Medulla oblongata (tissue), 1 donor: ENCODE measurements at regions not wholly inside any gene's neighbourhood (a gene's known extent, or its start where the extent isn't known, plus 50 kb on each side); places are given as distances from the start of the nearest gene placed in this dataset.

Experiments used
- DNase-seq: peaks from one replicate; pipeline ENCODE4 v3.0.0-alpha.2; 2015; ENCODE audit errors: extremely low spot score

DNA sequence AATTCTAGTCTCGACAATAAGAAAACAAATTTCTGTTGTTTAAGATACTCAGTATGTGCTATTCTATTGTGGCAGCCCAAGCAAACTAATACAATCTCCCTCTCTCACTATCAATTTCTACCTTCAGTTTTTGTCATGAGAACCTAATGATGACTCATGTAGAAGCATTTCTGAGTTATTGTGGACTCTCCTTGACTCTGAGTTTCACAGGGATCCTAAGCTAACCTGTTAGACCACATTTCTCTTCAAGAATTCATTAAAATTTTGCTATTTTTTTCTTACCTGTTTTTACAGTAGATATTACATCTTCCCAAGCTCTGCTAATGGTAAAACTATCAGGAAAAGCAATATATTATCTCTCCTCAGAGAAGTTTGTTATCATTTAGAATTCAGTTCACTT lies 599.1 kb upstream of the TYRP1 start:
- DNase-seq = no peak

DNA sequence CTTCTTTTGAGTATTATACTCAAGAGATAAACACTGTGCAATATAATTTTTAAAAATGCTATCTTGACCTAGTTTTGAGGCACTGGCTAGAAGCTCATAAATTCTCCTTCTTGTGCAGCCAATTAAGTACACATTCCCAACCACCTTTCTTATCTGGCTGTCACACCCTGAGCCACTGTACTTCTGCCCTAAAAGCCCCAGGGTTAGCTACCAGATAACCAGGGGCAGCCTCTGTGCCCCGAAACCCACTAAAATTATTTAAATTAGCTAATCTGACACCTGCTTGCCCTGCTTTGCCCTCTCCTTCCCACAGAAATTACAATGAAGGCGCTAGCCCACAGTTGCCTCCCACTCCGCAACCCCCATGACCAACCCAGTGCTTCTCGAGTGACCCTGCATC lies 597.3 kb upstream of the TYRP1 start:
- no peak for DNase-seq

DNA sequence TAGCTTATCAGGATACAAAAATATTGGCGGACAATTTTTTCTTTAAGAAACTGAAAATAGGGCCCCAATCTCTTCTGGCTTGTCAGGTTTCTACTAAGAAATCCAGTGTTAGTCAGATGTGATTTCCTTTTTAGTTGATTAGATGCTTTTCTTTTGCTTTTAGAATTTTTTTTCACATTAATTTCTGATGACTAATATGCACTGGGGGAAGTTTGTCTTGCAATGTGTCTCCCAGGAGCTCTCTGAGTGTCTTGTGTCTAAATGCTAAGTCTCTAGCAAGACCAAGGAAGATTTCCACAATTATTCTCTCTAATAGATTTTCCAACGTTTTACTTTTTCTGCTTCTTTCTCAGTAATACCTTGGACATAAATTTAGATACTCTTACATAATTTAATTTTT lies 559.8 kb upstream of the TYRP1 start:
- DNase-seq = no peak

DNA sequence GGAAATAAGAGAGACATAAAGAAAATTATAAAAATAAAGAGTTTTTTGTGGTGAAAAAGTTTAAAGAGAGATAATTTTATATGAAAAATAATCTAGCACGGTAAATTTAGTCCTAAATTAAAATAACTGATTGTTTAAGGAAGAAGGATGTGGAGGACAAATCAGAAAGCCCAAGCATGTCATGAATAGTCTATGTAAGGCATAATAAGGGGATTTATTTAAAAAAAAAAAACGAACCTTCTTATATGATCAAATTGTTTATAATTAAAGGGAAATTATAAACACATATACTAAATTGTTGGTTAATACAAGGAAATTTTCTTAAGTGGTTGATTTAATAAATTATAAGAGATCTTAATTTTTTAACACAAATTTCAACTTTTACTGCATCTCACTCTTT lies 551.8 kb upstream of the TYRP1 start:
- DNase-seq = no peak

DNA sequence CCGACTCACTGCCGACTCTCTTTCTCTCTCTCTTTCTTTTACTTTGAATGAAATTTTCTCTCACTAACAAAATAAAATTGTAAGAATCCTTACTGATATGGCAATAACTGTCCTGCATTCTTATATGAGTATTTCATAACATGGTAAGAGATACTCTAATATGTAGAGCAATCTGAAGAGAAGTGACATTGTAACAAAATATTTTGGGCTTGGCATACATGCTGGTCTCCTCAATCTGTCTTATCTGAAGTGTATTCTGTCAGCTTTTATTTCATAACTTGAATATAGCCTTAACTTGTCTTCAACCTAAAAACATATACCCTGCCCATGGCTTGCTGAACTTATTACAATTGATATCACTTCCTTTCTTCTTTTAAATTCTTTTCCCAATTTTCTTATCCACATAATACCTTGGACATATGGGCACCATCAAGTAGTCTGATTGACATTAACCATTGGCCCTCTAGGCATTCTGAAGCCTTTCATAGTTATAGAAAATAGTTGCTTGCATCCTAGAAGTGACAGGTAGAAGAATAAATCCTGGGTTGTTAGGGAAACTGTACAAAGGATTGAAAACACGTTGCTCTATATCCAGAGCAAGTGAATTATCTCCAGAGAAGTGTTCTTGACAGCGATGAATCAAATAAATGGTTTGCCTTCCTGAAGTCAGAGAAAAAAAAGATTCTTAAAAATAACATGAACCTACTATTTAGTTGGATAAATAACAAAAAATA lies 537.6 kb upstream of the TYRP1 start:
- no peak for DNase-seq

DNA sequence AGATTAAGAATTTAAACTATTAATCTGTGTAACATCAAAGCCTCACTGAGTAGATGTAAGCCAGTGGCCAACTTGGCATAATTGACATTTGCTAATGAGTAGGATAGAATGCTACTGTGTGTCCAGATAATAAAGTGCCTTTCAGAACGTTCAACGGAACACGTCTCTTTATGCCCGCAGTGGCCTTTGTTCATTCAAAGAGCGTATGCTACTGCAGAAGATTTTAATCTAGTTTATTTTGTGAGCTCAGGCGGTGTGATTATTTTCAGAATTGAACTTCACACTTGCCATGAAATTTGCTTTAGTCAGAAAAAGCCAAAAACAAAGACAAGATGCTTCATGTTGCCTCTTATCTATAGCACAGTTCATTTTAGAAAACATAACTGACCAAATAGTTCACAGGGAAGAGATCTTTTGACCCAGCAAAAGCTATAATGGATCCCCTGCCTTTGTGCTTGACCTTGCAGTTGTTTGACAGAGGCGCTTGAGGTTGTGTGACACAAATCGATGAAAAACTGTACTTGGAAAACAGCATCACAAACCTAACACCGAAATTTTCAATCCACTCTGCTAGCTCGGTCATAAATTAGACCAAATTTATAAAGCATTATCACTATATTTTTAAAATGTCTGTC lies 530.9 kb upstream of the TYRP1 start:
- peak; percentile 75 for DNase-seq

DNA sequence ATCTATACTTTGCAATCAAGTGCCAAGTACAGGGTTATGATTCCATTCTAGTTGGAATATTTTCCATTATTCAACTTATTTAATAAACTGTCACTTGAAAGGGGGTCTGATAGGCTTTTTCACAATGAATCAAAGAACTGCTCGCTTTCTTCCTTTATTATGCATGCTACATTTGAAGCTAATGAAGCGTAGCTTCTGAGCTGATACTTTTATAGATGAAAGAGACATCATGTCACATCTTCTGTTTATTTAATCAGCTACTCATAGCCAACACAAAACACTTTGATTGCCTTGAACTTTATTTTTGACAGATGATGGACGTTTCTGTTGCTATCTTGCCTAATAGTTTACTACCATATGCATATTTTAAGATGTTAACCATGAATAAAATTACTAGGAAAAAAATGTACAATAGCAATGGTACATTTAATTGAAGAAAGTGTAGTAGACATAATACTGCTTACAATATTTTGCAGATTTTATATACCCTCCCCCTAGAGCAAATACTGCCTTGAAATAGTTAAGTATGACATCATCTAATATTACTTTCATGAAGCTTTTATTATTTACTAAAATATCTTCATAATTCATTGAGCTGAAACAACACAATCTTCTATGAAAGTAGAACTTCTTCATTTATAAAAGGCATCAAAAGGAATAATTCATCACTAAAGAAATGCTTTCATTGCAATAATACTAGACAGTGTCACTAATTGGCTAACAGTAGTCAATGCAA lies 529.3 kb upstream of the TYRP1 start:
- no peak for DNase-seq

DNA sequence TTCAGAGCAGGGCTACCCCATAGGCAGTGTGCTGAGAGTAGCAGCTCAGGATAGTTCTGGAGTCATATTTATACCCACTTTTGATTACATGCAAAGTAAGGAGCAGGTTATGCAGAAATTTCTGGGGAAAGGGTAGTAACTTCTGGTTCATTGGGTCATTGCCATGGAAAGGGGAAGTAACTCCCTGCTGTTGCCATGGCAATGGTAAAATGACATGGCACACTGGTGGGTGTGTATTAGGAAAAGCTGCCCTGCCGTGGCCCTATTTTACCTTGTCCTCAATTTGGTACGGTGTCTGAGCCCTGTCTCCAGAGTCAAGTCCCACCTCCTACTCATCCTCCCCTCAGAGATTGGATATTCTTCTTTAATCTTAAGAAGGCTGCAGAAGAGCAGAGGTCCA lies 526.7 kb upstream of the TYRP1 start:
- no peak for DNase-seq

DNA sequence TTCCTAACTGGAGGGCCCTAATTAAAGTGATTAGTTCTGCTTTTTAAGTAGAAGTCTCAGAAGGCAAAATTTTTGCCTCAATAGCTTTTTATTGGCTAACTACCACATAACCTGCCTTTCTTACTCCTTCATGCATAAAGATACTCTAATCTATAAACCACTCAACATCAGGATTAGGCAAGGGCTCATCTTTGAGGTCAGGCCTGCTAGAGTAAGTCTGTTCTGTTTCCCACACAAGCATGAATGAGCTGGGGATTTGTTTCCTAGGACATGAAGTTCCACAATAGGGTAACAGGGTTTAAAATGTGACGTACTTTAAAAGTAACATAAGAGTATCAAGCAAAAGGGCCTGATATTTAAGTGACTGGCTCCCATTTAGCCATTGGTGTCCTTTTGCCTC lies 522.7 kb upstream of the TYRP1 start:
- DNase-seq = no peak

DNA sequence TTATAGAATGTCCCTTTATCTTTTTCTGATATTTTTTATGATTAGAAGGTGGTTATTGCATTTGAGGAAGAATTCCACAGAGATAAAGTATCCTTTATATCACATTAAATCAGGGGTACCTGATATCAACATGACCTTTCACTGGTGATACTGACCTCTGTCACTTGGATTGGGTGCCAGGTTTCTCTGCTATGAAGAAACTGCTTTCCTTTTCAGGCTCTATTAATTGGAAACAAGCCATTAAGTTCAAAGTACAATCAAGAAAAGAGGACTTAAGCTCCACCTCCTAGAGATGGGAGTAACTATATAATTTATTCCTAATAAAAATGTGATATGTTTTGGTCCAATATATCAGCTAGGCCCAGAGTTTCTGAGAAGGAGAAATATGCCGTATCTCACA lies 514.6 kb upstream of the TYRP1 start:
- DNase-seq = no peak

DNA sequence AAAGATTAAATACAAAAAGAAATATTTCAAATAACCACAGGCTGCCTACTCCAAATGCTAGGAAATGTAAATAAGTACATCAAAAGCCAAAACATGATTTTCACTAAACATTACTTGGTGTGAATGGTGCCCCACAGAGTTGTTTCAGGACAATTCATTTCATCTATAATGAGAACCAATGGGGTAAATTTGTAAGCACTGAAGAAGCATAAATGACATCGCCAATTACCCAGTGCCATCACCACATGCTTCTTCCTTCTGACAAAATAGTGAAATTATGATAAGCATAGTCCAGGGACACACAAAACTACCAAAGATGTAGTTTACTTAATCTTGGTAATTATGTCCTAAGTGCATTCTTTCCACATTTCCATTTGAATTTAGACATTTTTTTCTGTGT lies 510.4 kb upstream of the TYRP1 start:
- no peak for DNase-seq

DNA sequence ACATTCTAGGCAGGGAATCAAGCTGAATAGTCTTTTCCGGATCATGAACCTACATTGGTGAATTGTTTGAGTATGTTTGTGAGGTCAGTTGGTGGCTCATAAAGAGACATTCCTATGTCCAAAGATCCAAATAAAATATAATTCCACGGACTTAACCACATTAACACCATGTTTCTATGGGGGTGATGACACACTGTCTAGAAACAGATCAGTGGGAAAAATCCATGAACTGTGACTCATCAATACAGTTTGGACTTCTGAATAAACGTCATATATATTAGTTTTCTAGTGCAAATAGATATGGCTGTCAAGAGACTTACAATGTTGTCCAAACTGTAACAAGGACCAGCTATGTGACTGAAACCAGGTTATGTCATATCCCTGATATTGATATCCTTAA lies 509.9 kb upstream of the TYRP1 start:
- DNase-seq = no peak

DNA sequence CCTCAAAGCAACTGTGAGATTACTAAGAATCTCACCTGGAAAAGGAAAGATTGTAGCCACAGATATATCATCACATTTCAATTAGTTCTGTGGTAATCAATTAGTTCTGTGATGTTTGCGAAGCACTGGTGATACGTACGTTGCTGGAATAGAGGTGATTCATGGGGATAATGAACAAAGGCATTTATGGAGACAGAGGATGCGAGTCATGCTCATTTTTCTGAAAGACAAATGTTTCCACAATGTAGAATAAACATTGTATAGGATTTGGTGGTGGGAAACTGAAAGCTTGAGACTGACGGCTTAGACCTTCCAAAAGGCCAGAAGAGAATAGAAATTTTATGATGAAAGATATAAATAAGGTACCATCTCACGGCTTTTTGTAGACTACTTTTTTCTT lies 507.3 kb upstream of the TYRP1 start:
- no peak for DNase-seq

DNA sequence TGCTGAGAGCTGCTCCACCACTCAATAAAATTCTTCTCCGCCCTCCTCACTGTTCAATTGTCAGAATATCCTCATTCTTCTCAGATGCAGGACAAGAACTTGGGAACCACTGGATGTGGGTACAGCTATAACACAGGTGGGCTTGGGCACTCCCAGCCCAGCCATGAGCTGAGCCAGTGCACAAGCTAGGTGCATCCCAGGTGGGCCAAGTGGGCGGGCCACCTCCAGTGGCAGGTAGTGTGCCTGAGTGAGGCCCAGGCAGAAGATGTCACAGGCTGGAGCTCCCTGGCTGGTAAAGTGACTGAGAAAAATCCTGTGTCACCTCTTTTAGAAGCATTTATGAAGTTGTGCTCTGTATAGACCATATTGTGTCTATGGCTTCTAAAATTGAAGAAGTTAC lies 501.6 kb upstream of the TYRP1 start:
- DNase-seq = no peak

DNA sequence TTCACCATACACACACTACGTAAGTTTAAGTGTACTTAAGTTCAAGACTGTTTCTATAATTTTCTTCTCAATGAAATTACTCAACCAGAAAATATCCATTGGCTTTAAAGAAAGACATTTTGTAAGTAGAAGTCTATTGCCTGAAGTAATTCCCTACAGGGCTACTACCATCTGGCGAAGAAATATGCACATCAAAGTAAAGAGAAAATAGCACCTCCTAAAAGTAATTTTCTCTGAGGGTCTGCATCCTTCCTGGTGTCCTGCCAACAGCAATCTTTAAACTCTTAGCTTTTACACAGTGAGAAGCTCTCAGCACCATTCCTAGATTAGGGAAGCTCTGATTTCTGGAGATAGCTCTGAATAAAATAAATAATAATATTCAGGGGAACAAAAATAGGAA lies 498.5 kb upstream of the TYRP1 start:
- DNase-seq = no peak

DNA sequence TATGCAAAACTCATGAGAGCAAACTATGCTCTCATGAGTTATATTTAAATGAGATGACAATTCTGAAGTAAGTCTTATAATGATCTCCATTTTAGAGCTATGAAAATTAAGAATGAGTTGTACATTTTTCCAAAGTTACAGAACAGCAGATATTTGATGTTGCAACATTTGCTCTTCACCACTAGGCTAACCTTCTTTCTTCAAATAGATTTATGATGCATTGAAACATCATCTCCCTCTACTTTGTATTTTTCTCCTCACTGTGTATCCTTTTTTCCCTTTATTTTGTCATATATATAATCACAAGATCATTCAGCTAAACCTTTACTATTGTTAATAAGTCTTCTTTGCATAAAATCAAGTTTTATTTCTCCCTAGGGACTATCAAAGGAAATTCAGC lies 497.7 kb upstream of the TYRP1 start:
- DNase-seq = no peak

DNA sequence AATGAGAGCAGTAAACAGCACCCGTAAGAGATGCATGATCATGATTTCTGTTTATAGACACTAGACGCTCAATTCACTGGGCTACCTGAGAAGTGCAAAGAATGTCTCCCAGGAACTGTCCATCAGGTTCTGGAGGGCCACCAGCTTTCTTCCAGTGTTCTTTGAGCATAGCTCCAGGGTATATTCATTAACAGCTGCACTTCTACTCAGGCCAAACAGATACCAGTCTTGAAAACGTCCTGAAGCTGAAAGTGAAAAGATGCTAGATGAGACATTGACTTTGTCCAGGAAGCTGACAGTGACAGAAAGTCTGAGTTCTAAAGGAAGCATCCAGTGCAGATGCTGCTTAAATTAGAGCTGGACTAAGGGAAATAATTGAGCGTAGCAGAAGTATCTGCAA lies 488.7 kb upstream of the TYRP1 start:
- no peak for DNase-seq

DNA sequence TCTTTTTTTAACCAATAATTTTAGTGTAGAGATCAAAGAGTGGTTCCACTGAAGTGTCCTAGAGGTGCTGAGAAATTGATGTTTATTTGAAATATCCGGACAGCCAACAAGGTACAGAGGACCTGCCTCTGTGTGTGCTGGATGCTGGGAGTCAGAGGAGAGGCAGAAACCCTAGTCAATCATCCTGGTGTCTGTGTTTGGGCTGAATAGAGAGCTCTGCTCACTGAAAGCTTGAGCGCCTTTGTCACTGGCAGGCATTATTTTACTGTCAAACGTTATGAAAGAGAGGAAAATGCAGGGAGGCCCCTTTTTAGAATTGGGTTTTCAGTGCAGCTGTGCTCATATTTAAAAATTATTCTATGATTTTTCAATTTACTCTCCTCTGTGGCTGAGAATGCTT lies 480.3 kb upstream of the TYRP1 start:
- peak; percentile 22 for DNase-seq

DNA sequence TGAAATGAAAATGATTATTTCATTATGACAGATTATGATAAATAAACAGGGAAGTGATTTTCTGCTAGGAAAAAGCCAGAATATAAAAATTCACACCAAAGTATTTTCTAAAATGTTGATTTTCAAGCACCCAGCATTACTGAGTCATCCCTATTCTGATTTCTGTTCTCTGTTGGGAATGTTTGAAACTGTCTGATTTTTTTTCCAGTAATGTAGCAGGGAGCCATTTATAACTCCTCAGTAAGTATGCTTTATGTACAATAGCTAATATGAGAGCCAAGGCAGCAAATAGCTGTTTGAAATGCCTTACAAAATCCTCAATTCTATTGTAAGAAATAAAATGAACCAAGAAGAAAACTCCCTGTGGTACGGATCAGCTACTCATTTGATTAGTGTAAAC lies 471.7 kb upstream of the TYRP1 start:
- DNase-seq = no peak

DNA sequence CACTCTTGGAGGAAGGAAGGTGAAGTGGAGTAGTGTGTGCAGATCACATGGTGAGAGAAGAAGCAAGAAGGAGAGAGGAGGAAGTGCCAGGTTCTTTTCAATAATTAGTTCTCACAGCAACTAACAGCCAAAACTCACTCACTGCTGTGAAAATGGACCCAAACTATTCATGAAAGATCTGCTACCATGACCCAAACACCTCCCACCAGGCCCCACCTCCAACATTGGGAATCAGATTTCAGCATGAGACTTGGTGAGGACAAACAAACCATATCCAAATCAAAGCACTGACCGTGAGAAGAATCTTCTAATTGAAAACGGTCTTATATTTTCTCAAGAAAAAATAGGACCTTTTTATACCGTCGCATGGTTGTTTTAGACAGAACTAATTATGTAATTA lies 468.7 kb upstream of the TYRP1 start:
- DNase-seq = no peak

DNA sequence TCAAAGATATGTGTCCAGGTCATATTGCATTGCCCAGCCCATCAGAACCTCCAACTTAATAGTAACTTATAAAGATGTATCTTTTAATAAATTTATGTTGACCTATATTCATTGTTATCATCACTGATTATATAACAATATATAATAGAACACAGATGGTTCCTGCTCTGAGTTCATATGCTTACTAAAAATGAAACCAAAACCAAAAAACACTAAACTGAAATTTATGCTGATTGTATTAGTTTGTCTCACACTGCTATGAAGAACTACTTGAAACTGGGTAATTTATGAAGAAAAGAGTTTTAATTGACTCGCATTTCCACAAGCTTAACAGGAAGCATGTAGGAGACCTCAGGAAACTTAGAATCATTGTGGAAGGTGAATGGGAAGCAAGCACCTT lies 462.5 kb upstream of the TYRP1 start:
- DNase-seq = no peak

DNA sequence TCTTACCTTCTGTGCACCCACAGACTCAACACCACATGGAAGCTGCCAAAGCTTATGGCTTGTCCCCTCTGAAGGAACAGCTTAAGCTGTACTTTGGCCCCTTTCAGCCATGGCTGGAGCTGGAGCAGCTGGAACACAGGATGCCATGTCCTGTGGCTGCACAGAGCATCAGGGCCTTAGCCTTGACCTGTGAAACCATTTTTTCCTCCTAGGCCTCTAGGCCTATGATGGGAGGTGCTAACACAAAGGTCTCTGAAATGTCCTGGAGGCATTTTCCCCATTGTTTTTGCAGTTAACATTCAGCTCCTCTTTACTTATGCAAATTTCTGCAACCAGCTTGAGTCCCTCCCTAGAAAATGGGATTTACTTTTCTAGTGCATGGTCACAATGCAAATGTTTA lies 461.4 kb upstream of the TYRP1 start:
- no peak for DNase-seq

DNA sequence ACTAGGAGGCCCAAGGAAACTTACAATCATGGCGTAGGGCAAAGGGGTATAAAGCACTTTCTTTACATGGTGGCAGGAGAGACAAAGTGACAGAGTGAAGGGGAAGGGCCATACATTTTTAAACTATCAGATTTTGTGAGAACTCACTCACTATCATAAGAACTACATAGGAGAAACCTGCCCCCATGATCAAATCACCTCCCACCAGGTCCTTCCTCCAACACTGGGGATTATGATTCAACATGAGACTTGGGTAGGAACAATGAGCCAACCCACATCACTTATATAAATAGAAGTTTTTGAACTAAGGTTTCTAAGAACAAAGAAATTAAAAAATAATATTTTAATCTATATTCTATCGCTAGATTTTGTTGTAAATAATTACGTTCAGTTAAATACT lies 460.3 kb upstream of the TYRP1 start:
- no peak for DNase-seq
